NT2/D1 (cell line): ENCODE measurements at regions not wholly inside any gene's neighbourhood (a gene's known extent, or its start where the extent isn't known, plus 50 kb on each side); places are given as distances from the start of the nearest gene placed in this dataset.

ENCODE experiments used
- SUZ12 ChIP-seq: IDR thresholded peaks from 2 replicates; pipeline ENCODE4 v1.6.1; 2011; ENCODE audit not compliant: insufficient read length, insufficient read depth; ENCODE audit errors: extremely low read depth
- YY1 ChIP-seq: IDR thresholded peaks from 2 replicates; pipeline ENCODE4 v1.6.1; 2011; ENCODE audit not compliant: insufficient read length, insufficient read depth
- ZNF274 ChIP-seq: IDR thresholded peaks from 2 replicates; pipeline ENCODE4 v1.6.1; 2011; ENCODE audit warnings: mild to moderate bottlenecking, low read depth, low read length

DNA sequence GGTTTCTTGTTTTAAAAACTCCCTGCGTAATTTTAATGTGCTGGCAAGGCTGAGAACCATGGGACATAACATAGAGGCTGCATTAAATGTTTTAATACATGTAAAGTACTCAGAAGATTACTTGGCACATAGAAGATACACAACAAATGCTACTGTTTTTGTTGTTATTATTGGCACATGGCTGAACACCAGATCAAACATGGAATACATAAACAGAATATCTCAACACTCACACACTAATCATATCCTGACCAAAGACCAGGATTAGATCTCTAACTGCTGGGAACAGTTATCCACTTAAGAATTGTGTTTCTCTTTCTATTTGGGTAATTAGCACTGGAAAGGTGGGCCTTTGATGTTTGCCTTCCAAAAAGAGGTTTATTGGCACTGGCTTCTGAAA, 69.3 kb downstream of the KCNE4 start:
- TF ChIP-seq ZNF274 (no peak), SUZ12 (no peak), YY1 (no peak)
